ENCODE measurements at regions not wholly inside any gene's neighbourhood (a gene's known extent, or its start where the extent isn't known, plus 50 kb on each side); places are given as distances from the start of the nearest gene placed in this dataset.

GRCh38 chr11:27914080-27914479 is 193.9 kb downstream of the KIF18A start:
- Histone ChIP-seq H3K9ac (ENCODE audit: low read length) (no peak overlapping the region), H4K20me1 (ENCODE audit: insufficient read depth, low read length) (no peaks in the 10 kb centered on the region), H3K27me3 (replicated peaks; ENCODE audit: insufficient read depth, low read length) (no peaks in the 10 kb centered on the region), H3K27ac (ENCODE audit: low read length) (no peak overlapping the region), H3K4me2 (ENCODE audit: low read depth, low read length) (no peak overlapping the region), H3K4me3 (ENCODE audit: low read length) (no peak overlapping the region), H2AFZ (ENCODE audit: low read length) (no peak overlapping the region), H3K9me3 (replicated peaks; ENCODE audit: insufficient read depth, low read length) (no peaks in the 10 kb centered on the region), H3K9me2 (replicated peaks; ENCODE audit: insufficient read depth, low read length) (no peaks in the 10 kb centered on the region), H3F3A (ENCODE audit: insufficient read depth, low read length) (peaks cover 12% of the 10 kb centered on the region), H3K36me3 (replicated peaks; ENCODE audit: insufficient read depth, low read length) (no peaks in the 10 kb centered on the region), H3K79me2 (ENCODE audit: low read length) (no peaks in the 10 kb centered on the region), H3K4me1 (ENCODE audit: low read length) (peaks cover 19% of the 10 kb centered on the region)
- no peak for TF ChIP-seq EZH2 (optimal IDR thresholded peaks at IDR 0.05; ENCODE audit: low read depth, low read length)
- TF ChIP-seq CTCF (IDR thresholded peaks at IDR 0.05; ENCODE audit: low read length): no peak
- TF ChIP-seq EZH2phosphoT487 (IDR thresholded peaks at IDR 0.05; ENCODE audit: low read length): no peak
- no peak for DNase-seq

GRCh38 chr11:27913650-27914049 is 194.3 kb downstream of the KIF18A start:
- peaks cover 12% of the 10 kb centered on the region for H3F3A ChIP-seq (ENCODE audit: insufficient read depth, low read length)
- no peaks in the 10 kb centered on the region for H3K9me2 ChIP-seq (replicated peaks; ENCODE audit: insufficient read depth, low read length)
- no peak for DNase-seq
- H3K36me3 ChIP-seq (replicated peaks; ENCODE audit: insufficient read depth, low read length): no peaks in the 10 kb centered on the region
- no peak for TF ChIP-seq EZH2phosphoT487 (IDR thresholded peaks at IDR 0.05; ENCODE audit: low read length)
- no peak for TF ChIP-seq CTCF (IDR thresholded peaks at IDR 0.05; ENCODE audit: low read length)
- TF ChIP-seq EZH2 (optimal IDR thresholded peaks at IDR 0.05; ENCODE audit: low read depth, low read length): no peak
- H3K4me2 ChIP-seq (ENCODE audit: low read depth, low read length): no peak overlapping the region
- peaks cover 19% of the 10 kb centered on the region for H3K4me1 ChIP-seq (ENCODE audit: low read length)
- no peaks in the 10 kb centered on the region for H3K27me3 ChIP-seq (replicated peaks; ENCODE audit: insufficient read depth, low read length)
- H3K9ac ChIP-seq (ENCODE audit: low read length): no peak overlapping the region
- H2AFZ ChIP-seq (ENCODE audit: low read length): no peak overlapping the region
- no peaks in the 10 kb centered on the region for H4K20me1 ChIP-seq (ENCODE audit: insufficient read depth, low read length)
- no peaks in the 10 kb centered on the region for H3K79me2 ChIP-seq (ENCODE audit: low read length)
- H3K27ac ChIP-seq (ENCODE audit: low read length): no peak overlapping the region
- H3K4me3 ChIP-seq (ENCODE audit: low read length): no peak overlapping the region
- H3K9me3 ChIP-seq (replicated peaks; ENCODE audit: insufficient read depth, low read length): no peaks in the 10 kb centered on the region

- H3K9me2 ChIP-seq (replicated peaks; ENCODE audit: insufficient read depth, low read length): no peaks in the 10 kb centered on the region
- H3K27ac ChIP-seq (ENCODE audit: low read length): no peak overlapping the region
- no peaks in the 10 kb centered on the region for H4K20me1 ChIP-seq (ENCODE audit: insufficient read depth, low read length)
- DNase-seq: no peak
- no peaks in the 10 kb centered on the region for H3K9me3 ChIP-seq (replicated peaks; ENCODE audit: insufficient read depth, low read length)
- H3K4me3 ChIP-seq (ENCODE audit: low read length): no peak overlapping the region
- no peak overlapping the region for H3K4me2 ChIP-seq (ENCODE audit: low read depth, low read length)
- H3K27me3 ChIP-seq (replicated peaks; ENCODE audit: insufficient read depth, low read length): no peaks in the 10 kb centered on the region; the same call in 1 of the 2 replicates
- H3K79me2 ChIP-seq (ENCODE audit: low read length): no peaks in the 10 kb centered on the region
- no peak overlapping the region for H2AFZ ChIP-seq (ENCODE audit: low read length)
- H3F3A ChIP-seq (ENCODE audit: insufficient read depth, low read length): peaks cover 12% of the 10 kb centered on the region
- TF ChIP-seq EZH2phosphoT487 (IDR thresholded peaks at IDR 0.05; ENCODE audit: low read length) (no peak), CTCF (IDR thresholded peaks at IDR 0.05; ENCODE audit: low read length) (no peak), EZH2 (optimal IDR thresholded peaks at IDR 0.05; ENCODE audit: low read depth, low read length) (no peak)
- H3K4me1 ChIP-seq (ENCODE audit: low read length): peaks cover 21% of the 10 kb centered on the region
- H3K9ac ChIP-seq (ENCODE audit: low read length): no peak overlapping the region
- no peaks in the 10 kb centered on the region for H3K36me3 ChIP-seq (replicated peaks; ENCODE audit: insufficient read depth, low read length)
Observed at GRCh38 chr11:27912916-27913315, 195.0 kb downstream of the KIF18A start.

Data from MM.1S (cell line).